HepG2 (cell line): ENCODE measurements at regions not wholly inside any gene's neighbourhood (a gene's known extent, or its start where the extent isn't known, plus 50 kb on each side); places are given as distances from the start of the nearest gene placed in this dataset.

Experiments
- ATAC-seq: fragments of 200-7000 bp; cut with Tn5 transposase; 3 replicates; pipeline ENCODE4 v1.9.1; 2020; ENCODE audit warnings: mild to moderate bottlenecking, moderate library complexity
- BruUV-seq: library from RNA; stranded (reverse); fragments of 400-500 nt; replicated peaks from 2 replicates; lab custom pipeline; 2021; lab: Mats Ljungman, UMichigan
- CTCF ChIA-PET: fragments of 300-600 bp; formaldehyde crosslinking; extraction: SDS; loops from one replicate; lab custom pipeline; 2021; ENCODE audit warnings: low total read pairs, inconsistent platforms, low intra/inter-chr PET ratio; lab: Yijun Ruan, JAX
- POLR2A ChIA-PET: fragments of 350-600 bp; sonication (Branson Sonifier 250); formaldehyde crosslinking; loops from one replicate; lab custom pipeline; 2020; ENCODE audit warnings: antibody characterized with exemption, inconsistent platforms; lab: Yijun Ruan, JAX
- DNase-seq: peaks from one replicate; pipeline ENCODE4 v3.0.0-alpha.2; 2015; ENCODE audit warnings: low spot score
- FAIRE-seq: peaks from 3 replicates; lab custom pipeline; 2011; peaks lifted over from hg19 to GRCh38; lab: Jason Lieb, UNC
- H2AFZ ChIP-seq: one replicate; pipeline ENCODE4 v1.6.1; 2011; ENCODE audit warnings: low read length, inconsistent platforms
- H3K27ac ChIP-seq: fragments of 300-600 bp; 3 replicates; pipeline ENCODE4 v1.8.0; 2011; ENCODE audit warnings: mixed run types, mild to moderate bottlenecking, mixed read lengths, low read length, inconsistent platforms; ENCODE audit not compliant: insufficient read depth; ENCODE audit errors: extremely low read length
- H3K27me3 ChIP-seq, 2 experiments: fragments of 200-600 bp in 1 of 2; 2 replicates in 1 of 2; 3 replicates in 1 of 2; pipeline versions ENCODE4 v1.6.0 to v1.8.0; 2011; ENCODE audit warnings: low read length in 2 of 2, mild to moderate bottlenecking in 2 of 2, moderate library complexity in 2 of 2, inconsistent platforms in 1 of 2; ENCODE audit not compliant: insufficient read depth in 2 of 2, control insufficient read depth in 1 of 2
- H3K36me3 ChIP-seq, 2 experiments: fragments of 200-600 bp in 1 of 2; replicated peaks in 1 of 2; 2 replicates in 1 of 2; 3 replicates in 1 of 2; pipeline versions ENCODE4 v1.5.1 to v1.8.0; 2011; ENCODE audit warnings: low read length in 2 of 2, inconsistent platforms in 1 of 2; ENCODE audit not compliant: insufficient read depth in 2 of 2, control insufficient read depth in 1 of 2
- H3K4me1 ChIP-seq: 2 replicates; pipeline ENCODE4 v1.5.1; 2012; ENCODE audit warnings: low read length, inconsistent platforms; ENCODE audit not compliant: insufficient read depth
- H3K4me2 ChIP-seq: 2 replicates; pipeline ENCODE4 v1.6.0; 2011; ENCODE audit warnings: low read depth, low read length, inconsistent platforms
- H3K4me3 ChIP-seq, 3 experiments: fragments of 200-600 bp in 1 of 3; sonication (generic), shearing (Covaris generic) in 1 of 3; replicated peaks in 1 of 3; 2 replicates each; pipeline ENCODE4 v1.5.1; 2011 to 2016; ENCODE audit warnings: low read length in 3 of 3, inconsistent platforms in 2 of 3, low read depth in 2 of 3, mild to moderate bottlenecking in 2 of 3, control low read depth in 1 of 3, mixed read lengths in 1 of 3; ENCODE audit not compliant: insufficient read depth in 1 of 3
- H3K79me2 ChIP-seq: one replicate; pipeline ENCODE4 v1.6.1; 2011; ENCODE audit warnings: low read length, inconsistent platforms; ENCODE audit not compliant: insufficient read depth
- H3K9ac ChIP-seq: 2 replicates; pipeline ENCODE4 v1.6.0; 2011; ENCODE audit warnings: mild to moderate bottlenecking, low read depth, low read length, inconsistent platforms; ENCODE audit not compliant: insufficient read depth
- H3K9me3 ChIP-seq: 2 replicates; pipeline ENCODE4 v1.5.1; 2012; ENCODE audit warnings: mild to moderate bottlenecking, low read length
- H4K20me1 ChIP-seq: 2 replicates; pipeline ENCODE4 v1.6.0; 2011; ENCODE audit warnings: inconsistent platforms, mild to moderate bottlenecking, low read length, moderate library complexity; ENCODE audit not compliant: insufficient read depth
- CEBPB ChIP-seq: IDR thresholded peaks from 2 replicates; pipeline ENCODE4 v1.6.1; 2011; ENCODE audit warnings: low read depth, low read length, improper control_type of control experiment, borderline replicate concordance
- CENPX ChIP-seq: sonication (generic); formaldehyde crosslinking; IDR thresholded peaks from 2 replicates; pipeline ENCODE4 v1.9.0; 2021; ENCODE audit warnings: mild to moderate bottlenecking, missing genetic modification reagents, moderate library complexity
- FOXJ3 ChIP-seq: sonication (generic); formaldehyde crosslinking; IDR thresholded peaks from 2 replicates; pipeline ENCODE4 v1.4.0; 2020; ENCODE audit warnings: missing genetic modification reagents, mild to moderate bottlenecking, borderline replicate concordance
- GMEB2 ChIP-seq: IDR thresholded peaks from 2 replicates; pipeline ENCODE4 v1.6.1; 2016; ENCODE audit warnings: missing biosample characterization, missing genetic modification reagents, low read depth
- SNRNP70 ChIP-seq: fragments of 200-400 bp; formaldehyde crosslinking; IDR thresholded peaks from 2 replicates; pipeline ENCODE4 v1.6.1; 2017; ENCODE audit warnings: mild to moderate bottlenecking, low read depth, low read length, moderate library complexity
- TFDP2 ChIP-seq: sonication (generic); formaldehyde crosslinking; IDR thresholded peaks from 2 replicates; pipeline ENCODE4 v1.4.0; 2020; ENCODE audit warnings: missing genetic modification reagents
- ZBTB3 ChIP-seq: sonication (generic); formaldehyde crosslinking; IDR thresholded peaks from 2 replicates; pipeline ENCODE4 v1.4.0; 2020; ENCODE audit warnings: low read depth, mild to moderate bottlenecking, moderate library complexity, missing genetic modification reagents, borderline replicate concordance
- ZNF296 ChIP-seq: sonication (generic); formaldehyde crosslinking; conservative IDR thresholded peaks from 2 replicates; pipeline ENCODE4 v1.5.0; 2020; ENCODE audit warnings: mild to moderate bottlenecking, missing genetic modification reagents
- ZNF3 ChIP-seq: IDR thresholded peaks from 2 replicates; pipeline ENCODE4 v1.7.0; 2017; ENCODE audit warnings: inconsistent platforms
- ZNF597 ChIP-seq: sonication (generic); formaldehyde crosslinking; IDR thresholded peaks from 2 replicates; pipeline ENCODE4 v1.5.0; 2020; ENCODE audit warnings: missing genetic modification reagents
- ZNF773 ChIP-seq: sonication (generic); formaldehyde crosslinking; IDR thresholded peaks from 2 replicates; pipeline ENCODE4 v1.4.0; 2020; ENCODE audit warnings: missing genetic modification reagents, borderline replicate concordance
- ZNF780A ChIP-seq: sonication (generic); formaldehyde crosslinking; IDR thresholded peaks from 2 replicates; pipeline ENCODE4 v1.8.0; 2022; ENCODE audit warnings: mild to moderate bottlenecking, missing genetic modification reagents, moderate library complexity
- WGBS: methylation state at CpG from one replicate; pipeline ENCODE4 v1.1.6; 2017; ENCODE audit warnings: low lambda C conversion rate; 5-methylcytosine and 5-hydroxymethylcytosine counted together
- in situ Hi-C: cut with HindIII; loops from 2 replicates; pipeline ENCODE4 v1.10.0; 2017; ENCODE audit warnings: low pct_unique_long_range_greater_than_20kb; ENCODE audit not compliant: extremely low pct_ligation_motif_present
- intact Hi-C: fragments of 100-400 bp; cut with micrococcal nuclease; formaldehyde crosslinking; loops from one replicate; pipeline ENCODE4 v1.10.0; 2022; ENCODE audit not compliant: unreplicated experiment
- TF ChIP-seq, protein P1 (sequence below): sonication (generic); formaldehyde crosslinking; IDR thresholded peaks from 2 replicates; pipeline ENCODE4 v1.5.0; 2020; ENCODE audit warnings: mild to moderate bottlenecking, missing genetic modification reagents

- no peak overlapping the region for H3K4me3 ChIP-seq
- ATAC-seq (no peak), FAIRE-seq (no peak), DNase-seq (no peak)
- no peak overlapping the region for H3K9ac ChIP-seq
- no TSS peak for BruUV-seq
- POLR2A ChIA-PET = no interaction called here
- H3K9me3 ChIP-seq = peaks cover 41% of the 10 kb centered on the region
- no peaks in the 10 kb centered on the region for H3K36me3 ChIP-seq
- no peak overlapping the region for H3K4me2 ChIP-seq
- intact Hi-C loops (no loop called here), in situ Hi-C loops (no loop called here)
- H4K20me1 ChIP-seq = no peaks in the 10 kb centered on the region
- H3K27me3 ChIP-seq = no peaks in the 10 kb centered on the region; a peak in 1 of 5 replicates
- 0 out of 2 replicates have a peak, but pooled peaks have one; percentile 16 for TF ChIP-seq CEBPB
- TF ChIP-seq, protein P1, sequence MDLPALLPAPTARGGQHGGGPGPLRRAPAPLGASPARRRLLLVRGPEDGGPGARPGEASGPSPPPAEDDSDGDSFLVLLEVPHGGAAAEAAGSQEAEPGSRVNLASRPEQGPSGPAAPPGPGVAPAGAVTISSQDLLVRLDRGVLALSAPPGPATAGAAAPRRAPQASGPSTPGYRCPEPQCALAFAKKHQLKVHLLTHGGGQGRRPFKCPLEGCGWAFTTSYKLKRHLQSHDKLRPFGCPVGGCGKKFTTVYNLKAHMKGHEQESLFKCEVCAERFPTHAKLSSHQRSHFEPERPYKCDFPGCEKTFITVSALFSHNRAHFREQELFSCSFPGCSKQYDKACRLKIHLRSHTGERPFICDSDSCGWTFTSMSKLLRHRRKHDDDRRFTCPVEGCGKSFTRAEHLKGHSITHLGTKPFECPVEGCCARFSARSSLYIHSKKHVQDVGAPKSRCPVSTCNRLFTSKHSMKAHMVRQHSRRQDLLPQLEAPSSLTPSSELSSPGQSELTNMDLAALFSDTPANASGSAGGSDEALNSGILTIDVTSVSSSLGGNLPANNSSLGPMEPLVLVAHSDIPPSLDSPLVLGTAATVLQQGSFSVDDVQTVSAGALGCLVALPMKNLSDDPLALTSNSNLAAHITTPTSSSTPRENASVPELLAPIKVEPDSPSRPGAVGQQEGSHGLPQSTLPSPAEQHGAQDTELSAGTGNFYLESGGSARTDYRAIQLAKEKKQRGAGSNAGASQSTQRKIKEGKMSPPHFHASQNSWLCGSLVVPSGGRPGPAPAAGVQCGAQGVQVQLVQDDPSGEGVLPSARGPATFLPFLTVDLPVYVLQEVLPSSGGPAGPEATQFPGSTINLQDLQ (CRISPR knock-in tag) = no peak
- H3K27ac ChIP-seq = no peak overlapping the region
- H3K79me2 ChIP-seq = no peaks in the 10 kb centered on the region
- 19% methylated on average over 3 of the region's 3 CpGs for WGBS
- CTCF ChIA-PET = no interaction called here
- no peak overlapping the region for H2AFZ ChIP-seq
- no peaks in the 10 kb centered on the region for H3K4me1 ChIP-seq
These were observed 820.8 kb upstream of the ADGRB3 start for GRCh38 chr6:67814262-67814661.

DNA sequence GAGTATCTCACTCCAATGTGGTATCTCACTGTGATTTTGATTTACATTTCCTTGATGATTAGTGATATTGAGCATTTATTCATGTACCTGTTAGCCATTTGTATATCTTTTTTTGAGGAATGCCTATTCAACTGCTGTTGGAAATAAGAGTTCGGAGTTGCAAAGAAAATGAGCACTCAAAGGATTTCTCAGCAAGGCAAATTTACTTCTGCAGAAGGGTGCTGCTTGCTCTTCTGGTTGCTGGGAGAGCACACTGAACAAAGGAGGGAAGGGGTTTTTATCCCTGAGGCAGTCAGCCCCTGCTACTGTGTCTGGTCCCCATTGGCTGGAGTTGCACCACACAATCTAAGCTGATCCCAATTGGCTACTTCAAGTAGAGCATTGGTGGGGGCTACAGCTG lies 822.4 kb upstream of the ADGRB3 start:
- no peaks in the 10 kb centered on the region for H3K4me1 ChIP-seq
- no peaks in the 10 kb centered on the region for H3K79me2 ChIP-seq
- no peak overlapping the region for H3K27ac ChIP-seq
- no peaks in the 10 kb centered on the region for H3K36me3 ChIP-seq
- H3K4me3 ChIP-seq = no peak overlapping the region
- H4K20me1 ChIP-seq = no peaks in the 10 kb centered on the region
- H3K9me3 ChIP-seq = peaks cover 41% of the 10 kb centered on the region
- intact Hi-C loops = no loop called here
- H3K4me2 ChIP-seq = no peak overlapping the region
- H3K27me3 ChIP-seq = no peaks in the 10 kb centered on the region; a peak in 1 of 5 replicates
- 10% methylated on average over 1 of the region's 1 CpG for WGBS
- no peak for TF ChIP-seq SNRNP70
- TF ChIP-seq ZNF773 (CRISPR knock-in tag) = no peak
- no peak for TF ChIP-seq ZNF780A (CRISPR knock-in tag)
- no peak for TF ChIP-seq ZNF597 (CRISPR knock-in tag)
- TF ChIP-seq ZBTB3 (CRISPR knock-in tag) = no peak
- no peak for TF ChIP-seq ZNF296
- no peak for TF ChIP-seq ZNF3 (CRISPR knock-in tag)
- no peak for TF ChIP-seq GMEB2 (CRISPR knock-in tag)
- TF ChIP-seq TFDP2 = no peak
- no peak for TF ChIP-seq CENPX (CRISPR knock-in tag)
- no peak for TF ChIP-seq FOXJ3 (CRISPR knock-in tag)
- TF ChIP-seq, all 625 proteins: peak for 0
- no peak for ATAC-seq
- DNase-seq = no peak
- no peak overlapping the region for H3K9ac ChIP-seq
- in situ Hi-C loops = no loop called here
- no peak for FAIRE-seq
- no TSS peak for BruUV-seq
- ChIA-PET CTCF (no interaction called here), POLR2A (no interaction called here)
- no peak overlapping the region for H2AFZ ChIP-seq
